Gastrocnemius medialis (tissue), 4 donors: ENCODE measurements at regions not wholly inside any gene's neighbourhood (a gene's known extent, or its start where the extent isn't known, plus 50 kb on each side); places are given as distances from the start of the nearest gene placed in this dataset.

Source experiments
- ATAC-seq, 2 donors: fragments of 150-250 bp; one replicate each; pipeline ENCODE4 v1.9.1; 2016
- DNase-seq, 2 donors: peaks; one replicate each; pipeline ENCODE4 v3.0.0-alpha.2; 2019
- H3K27ac ChIP-seq, 4 donors: fragments of 200-600 bp; sonication (generic); 1 replicate in 1 of 4; 2 replicates in 3 of 4; pipeline ENCODE4 v1.5.1; 2016 to 2018; ENCODE audit warnings: mild to moderate bottlenecking in 2 of 4, moderate library complexity in 1 of 4
- H3K27me3 ChIP-seq, 3 donors: fragments of 200-600 bp; sonication (generic) in 2 of 3; 1 replicate in 1 of 3; 2 replicates in 2 of 3; pipeline versions ENCODE4 v1.5.1 to v1.6.0; 2016 to 2019; ENCODE audit warnings: mild to moderate bottlenecking in 1 of 3, moderate library complexity in 1 of 3
- H3K36me3 ChIP-seq, 2 donors: fragments of 200-600 bp; sonication (generic) in 1 of 2; one replicate each; pipeline ENCODE4 v1.5.1; 2017 to 2018
- H3K4me1 ChIP-seq, 2 donors: fragments of 200-600 bp; sonication (generic) in 1 of 2; one replicate each; pipeline ENCODE4 v1.5.1; 2016 to 2017; ENCODE audit warnings: mild to moderate bottlenecking in 2 of 2
- H3K4me3 ChIP-seq, 4 donors: fragments of 200-600 bp; sonication (generic) in 3 of 4; 1 replicate in 1 of 4; 2 replicates in 3 of 4; pipeline ENCODE4 v1.5.1; 2016 to 2019; ENCODE audit warnings: mild to moderate bottlenecking in 2 of 4
- H3K9me3 ChIP-seq, 3 donors: fragments of 200-600 bp; sonication (generic) in 2 of 3; 1 replicate in 1 of 3; 2 replicates in 2 of 3; pipeline ENCODE4 v1.5.1; 2016 to 2019
- CTCF ChIP-seq, 5 experiments: fragments of 450-650 bp in 3 of 5; fragments of 200-600 bp in 2 of 5; sonication (generic) in 2 of 5; IDR thresholded peaks in 4 of 5; conservative IDR thresholded peaks in 1 of 5; 1 replicate in 4 of 5; 2 replicates in 1 of 5; pipeline ENCODE4 v1.5.1; 2016 to 2019; ENCODE audit warnings: antibody characterized with exemption in 5 of 5, mild to moderate bottlenecking in 3 of 5, moderate library complexity in 3 of 5
- POLR2A ChIP-seq, 2 donors: fragments of 450-650 bp; IDR thresholded peaks; one replicate each; pipeline ENCODE4 v1.6.1; 2017; ENCODE audit warnings: antibody characterized with exemption in 2 of 2, mild to moderate bottlenecking in 2 of 2, moderate library complexity in 2 of 2
- in situ Hi-C, 4 donors: fragments of 200-750 bp; cut with MboI; loops; one replicate each; pipeline versions ENCODE4 v1.15.0 to v1.8.0; 2017; ENCODE audit warnings: low sequenced_read_pairs in 4 of 4
- intact Hi-C: fragments of 100-400 bp; cut with DNase I; formaldehyde crosslinking; loops from one replicate; pipeline ENCODE4 v1.15.1; 2023; ENCODE audit warnings: low total_unique reads

GRCh38 chr13:37392389-37392788 lies 206.2 kb downstream of the POSTN start:
- no peaks in the 10 kb centered on the region for H3K4me1 ChIP-seq
- no peak overlapping the region for H3K27ac ChIP-seq
- in situ Hi-C loops, result no loop called here
- H3K27me3 ChIP-seq, result no peaks in the 10 kb centered on the region
- no peak overlapping the region for H3K4me3 ChIP-seq
- H3K36me3 ChIP-seq, result no peaks in the 10 kb centered on the region
- ATAC-seq (no peak), DNase-seq (no peak)
- no peaks in the 10 kb centered on the region for H3K9me3 ChIP-seq
- intact Hi-C loops, result no loop called here
- TF ChIP-seq CTCF (IDR thresholded peaks at IDR 0.05 in 4 of 5, conservative IDR thresholded peaks at IDR 0.05 in 1 of 5) (no peak), POLR2A (IDR thresholded peaks at IDR 0.05) (no peak)

DNA sequence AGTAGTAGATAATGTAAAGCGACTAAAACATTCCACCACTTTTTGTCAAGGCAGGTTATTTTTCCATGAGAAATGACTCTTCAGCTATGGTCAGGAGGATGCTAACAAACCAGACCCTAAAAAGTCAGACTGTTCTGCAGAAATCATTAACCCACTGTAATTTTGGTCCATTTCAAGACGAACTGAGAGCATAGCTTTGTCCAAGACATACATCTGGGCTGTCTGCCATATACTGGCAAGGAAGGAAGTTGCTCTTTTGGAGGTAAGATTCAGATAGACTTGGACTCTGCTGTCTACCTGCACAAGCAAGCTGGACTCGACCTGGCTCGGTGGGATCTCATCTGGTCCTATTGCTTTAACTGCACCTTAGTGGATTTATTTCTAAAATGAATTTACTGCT lies 207.8 kb downstream of the POSTN start:
- TF ChIP-seq CTCF (IDR thresholded peaks at IDR 0.05 in 4 of 5, conservative IDR thresholded peaks at IDR 0.05 in 1 of 5), result no peak
- TF ChIP-seq POLR2A (IDR thresholded peaks at IDR 0.05), result no peak
- DNase-seq, result no peak
- Histone ChIP-seq H3K27ac (no peak overlapping the region), H3K9me3 (no peaks in the 10 kb centered on the region), H3K4me3 (no peak overlapping the region), H3K36me3 (no peaks in the 10 kb centered on the region), H3K4me1 (no peaks in the 10 kb centered on the region), H3K27me3 (no peaks in the 10 kb centered on the region)
- ATAC-seq, result no peak
- in situ Hi-C loops, result no loop called here
- intact Hi-C loops, result no loop called here

DNA sequence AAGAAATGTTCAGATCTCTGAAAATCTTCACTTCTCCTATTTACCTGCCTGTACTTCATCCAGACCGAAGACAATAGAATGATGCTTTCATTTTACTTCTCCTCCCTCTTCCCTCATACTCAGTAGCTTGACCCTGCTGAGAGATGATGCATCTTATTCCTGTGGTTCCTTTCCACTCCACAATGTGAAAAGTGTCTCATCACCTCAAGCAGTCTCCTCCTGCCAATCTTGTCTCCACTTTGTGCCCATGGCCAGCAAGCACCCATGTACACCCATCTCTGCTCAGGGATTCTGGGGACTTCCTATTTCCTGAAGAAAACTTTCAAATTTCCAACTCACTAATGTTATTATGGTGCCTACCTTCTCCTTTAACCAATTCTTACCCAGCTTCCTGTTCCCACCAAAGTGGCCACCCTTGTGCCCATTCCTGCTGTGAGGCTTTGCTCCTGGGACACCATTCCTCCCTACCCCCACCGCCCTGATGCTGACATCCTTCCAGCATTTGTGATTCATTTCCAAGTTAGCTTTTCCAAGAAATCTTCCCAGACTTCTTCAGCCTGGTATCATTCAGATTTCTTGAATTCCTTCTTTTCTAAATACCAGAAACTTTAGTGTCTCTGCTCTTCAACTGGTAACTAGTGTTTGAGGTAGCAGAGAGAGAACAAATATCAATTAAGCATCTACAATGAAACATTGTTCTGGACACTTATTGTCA lies 212.5 kb downstream of the POSTN start:
- in situ Hi-C loops (no loop called here), intact Hi-C loops (no loop called here)
- Histone ChIP-seq H3K4me1 (no peaks in the 10 kb centered on the region), H3K27me3 (no peaks in the 10 kb centered on the region), H3K9me3 (no peaks in the 10 kb centered on the region), H3K36me3 (no peaks in the 10 kb centered on the region), H3K27ac (no peak overlapping the region), H3K4me3 (no peak overlapping the region)
- TF ChIP-seq POLR2A (IDR thresholded peaks at IDR 0.05) (no peak), CTCF (IDR thresholded peaks at IDR 0.05 in 4 of 5, conservative IDR thresholded peaks at IDR 0.05 in 1 of 5) (no peak)
- no peak for DNase-seq
- ATAC-seq, result no peak

GRCh38 chr13:37385248-37385647 lies 213.3 kb downstream of the POSTN start:
- intact Hi-C loops (no loop called here), in situ Hi-C loops (no loop called here)
- H3K9me3 ChIP-seq, result no peaks in the 10 kb centered on the region

More at GRCh38 chr13:37385248-37385647, 213.3 kb downstream of the POSTN start:
- H3K4me3 ChIP-seq, result no peak overlapping the region
- no peaks in the 10 kb centered on the region for H3K27me3 ChIP-seq
- ATAC-seq (no peak), DNase-seq (no peak)
- H3K36me3 ChIP-seq, result no peaks in the 10 kb centered on the region
- no peaks in the 10 kb centered on the region for H3K4me1 ChIP-seq
- no peak overlapping the region for H3K27ac ChIP-seq
- no peak for TF ChIP-seq CTCF (IDR thresholded peaks at IDR 0.05 in 4 of 5, conservative IDR thresholded peaks at IDR 0.05 in 1 of 5)
- no peak for TF ChIP-seq POLR2A (IDR thresholded peaks at IDR 0.05)
